DOHH2 (cell line): ENCODE measurements at regions not wholly inside any gene's neighbourhood (a gene's known extent, or its start where the extent isn't known, plus 50 kb on each side); places are given as distances from the start of the nearest gene placed in this dataset.

Source experiments
- CTCF ChIP-seq: fragments of 200-600 bp; sonication (generic); IDR thresholded peaks from one replicate; pipeline ENCODE4 v1.5.1; 2014; ENCODE audit warnings: antibody characterized with exemption, mild to moderate bottlenecking, low read depth, low read length; ENCODE audit not compliant: poor library complexity, severe bottlenecking
- EZH2phosphoT487 ChIP-seq: fragments of 200-600 bp; sonication (generic); IDR thresholded peaks from 2 replicates; pipeline ENCODE4 v1.6.1; 2017; ENCODE audit warnings: borderline replicate concordance, mild to moderate bottlenecking, antibody characterized with exemption, low read length, moderate library complexity, mixed read lengths

- TF ChIP-seq EZH2phosphoT487 (no peak), CTCF (no peak)
Measured at GRCh38 chr14:23877538-23878180, 75.9 kb upstream of the DHRS4 start.
